ENCODE measurements at regions not wholly inside any gene's neighbourhood (a gene's known extent, or its start where the extent isn't known, plus 50 kb on each side); places are given as distances from the start of the nearest gene placed in this dataset.
A peak's percentile ranks its signal among the peaks of the same experiment; 100 is the strongest.

GRCh38 chr5:168214886-168215285, 76.6 kb upstream of the WWC1 start:
- DNase-seq (ENCODE audit: low read depth in 2 of 2): no peak

GRCh38 chr5:168215646-168216045, 75.8 kb upstream of the WWC1 start:
- DNase-seq (ENCODE audit: low read depth in 2 of 2): no peak

- DNase-seq (ENCODE audit: low read depth in 2 of 2): no peak
Measured at GRCh38 chr5:168216989-168217388, 74.5 kb upstream of the WWC1 start.

- DNase-seq (ENCODE audit: low read depth in 2 of 2): no peak
Measured at GRCh38 chr5:168217497-168217896, 73.9 kb upstream of the WWC1 start.

- no peak for DNase-seq (ENCODE audit: low read depth in 2 of 2)
Measured at GRCh38 chr5:168218746-168219145, 72.7 kb upstream of the WWC1 start.

GRCh38 chr5:168219515-168220410, 71.7 kb upstream of the WWC1 start:
- DNase-seq (ENCODE audit: low read depth in 2 of 2): peak in 1 of 2 donors; percentile 46

- DNase-seq (ENCODE audit: low read depth in 2 of 2): no peak
Measured at GRCh38 chr5:168224085-168224484, 67.4 kb upstream of the WWC1 start.

GRCh38 chr5:168226012-168226411, 65.4 kb upstream of the WWC1 start:
- no peak for DNase-seq (ENCODE audit: low read depth in 2 of 2)

GRCh38 chr5:168227001-168227400, 64.4 kb upstream of the WWC1 start:
- DNase-seq (ENCODE audit: low read depth in 2 of 2): peak in 1 of 2 donors; percentile 21

GRCh38 chr5:168227973-168228615, 63.4 kb upstream of the WWC1 start:
- DNase-seq (ENCODE audit: low read depth in 2 of 2): peak in 1 of 2 donors; percentile 33

- DNase-seq (ENCODE audit: low read depth in 2 of 2): no peak
Measured at GRCh38 chr5:168228668-168229067, 62.8 kb upstream of the WWC1 start.

- no peak for DNase-seq (ENCODE audit: low read depth in 2 of 2)
Measured at GRCh38 chr5:168234133-168234532, 57.3 kb upstream of the WWC1 start.

GRCh38 chr5:168238463-168238862, 53.0 kb upstream of the WWC1 start:
- no peak for DNase-seq (ENCODE audit: low read depth in 2 of 2)

GRCh38 chr5:168239325-168239724, 52.1 kb upstream of the WWC1 start:
- no peak for DNase-seq (ENCODE audit: low read depth in 2 of 2)

All from stimulated activated CD4-positive, alpha-beta T cell treated with anti-CD3 and anti-CD28 coated beads, Interleukin-1b, Interleukin-23, amount 100 ng/mL, for 4 hours (primary cell).